ENCODE measurements at regions not wholly inside any gene's neighbourhood (a gene's known extent, or its start where the extent isn't known, plus 50 kb on each side); places are given as distances from the start of the nearest gene placed in this dataset.

DNA sequence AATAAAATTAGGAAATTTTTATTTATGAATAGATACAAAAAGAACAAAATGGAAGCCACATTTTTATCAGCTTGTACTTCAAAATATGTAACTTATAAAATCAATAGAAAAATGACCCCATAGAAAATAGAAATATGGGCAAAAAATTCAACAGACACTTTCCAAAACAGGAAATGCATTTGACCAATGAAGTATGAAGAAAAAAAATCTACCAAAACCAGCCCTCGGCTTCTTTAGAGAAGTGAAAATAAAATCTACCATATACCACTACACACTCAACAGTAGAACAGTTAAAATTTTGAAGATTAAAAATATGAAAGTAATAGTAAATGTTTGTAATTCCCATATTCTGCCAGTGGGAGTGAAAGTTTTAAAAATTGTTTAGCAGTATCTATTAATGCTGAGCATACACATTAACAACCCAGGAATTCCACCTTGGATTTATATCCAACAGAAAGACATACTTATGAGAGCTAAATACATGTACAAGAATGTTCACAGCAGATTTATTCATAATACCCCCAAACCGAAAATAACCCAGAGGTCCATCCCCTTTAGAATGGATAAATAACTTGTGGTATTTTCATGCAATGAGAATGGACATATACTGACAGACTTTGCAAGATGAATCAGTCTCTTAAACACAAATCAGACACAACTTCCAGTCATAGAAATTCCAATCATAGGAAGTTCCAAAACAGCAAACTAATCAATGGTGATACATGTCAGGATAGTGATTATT is 318.0 kb downstream of the FIGN start:
- no peak for FAIRE-seq
- intact Hi-C loops (cut with DNase I): no loop called here
- H3K9ac ChIP-seq (ENCODE audit: low read length in 3 of 3): no peak overlapping the region

GRCh38 chr2:163414121-163414520 is 321.7 kb downstream of the FIGN start:
- Histone ChIP-seq H3K4me3 (ENCODE audit: low read length in 3 of 3) (no peak overlapping the region), H3K9ac (ENCODE audit: low read length in 3 of 3) (no peak overlapping the region), H3K9me3 (ENCODE audit: control insufficient read depth in 2 of 3, insufficient read depth in 1 of 3, low read length in 3 of 3) (no peaks in the 10 kb centered on the region), H3K36me3 (ENCODE audit: control insufficient read depth in 2 of 3, insufficient read depth in 3 of 3, low read length in 3 of 3) (no peaks in the 10 kb centered on the region), H3K4me1 (ENCODE audit: control insufficient read depth in 2 of 3, insufficient read depth in 2 of 3, low read depth in 1 of 3, low read length in 3 of 3) (no peaks in the 10 kb centered on the region), H3K27ac (ENCODE audit: low read depth in 2 of 2, low read length in 2 of 2) (no peak overlapping the region), H3K27me3 (ENCODE audit: control insufficient read depth, insufficient read depth, low read length) (no peaks in the 10 kb centered on the region)
- DNase-seq (no peak), FAIRE-seq (no peak)
- TF ChIP-seq CTCF (IDR thresholded peaks at IDR 0.05; ENCODE audit: borderline replicate concordance, extremely low read depth, insufficient read depth): no peak
- intact Hi-C loops (cut with DNase I): no loop called here

More for the DNA sequence above, 318.0 kb downstream of the FIGN start:
- DNase-seq: no peak
- Histone ChIP-seq H3K9me3 (ENCODE audit: control insufficient read depth in 2 of 3, insufficient read depth in 1 of 3, low read length in 3 of 3) (no peaks in the 10 kb centered on the region), H3K4me1 (ENCODE audit: control insufficient read depth in 2 of 3, insufficient read depth in 2 of 3, low read depth in 1 of 3, low read length in 3 of 3) (no peaks in the 10 kb centered on the region), H3K27me3 (ENCODE audit: control insufficient read depth, insufficient read depth, low read length) (no peaks in the 10 kb centered on the region), H3K36me3 (ENCODE audit: control insufficient read depth in 2 of 3, insufficient read depth in 3 of 3, low read length in 3 of 3) (no peaks in the 10 kb centered on the region), H3K4me3 (ENCODE audit: low read length in 3 of 3) (no peak overlapping the region), H3K27ac (ENCODE audit: low read depth in 2 of 2, low read length in 2 of 2) (no peak overlapping the region)
- TF ChIP-seq CTCF (IDR thresholded peaks at IDR 0.05; ENCODE audit: borderline replicate concordance, extremely low read depth, insufficient read depth): no peak

DNA sequence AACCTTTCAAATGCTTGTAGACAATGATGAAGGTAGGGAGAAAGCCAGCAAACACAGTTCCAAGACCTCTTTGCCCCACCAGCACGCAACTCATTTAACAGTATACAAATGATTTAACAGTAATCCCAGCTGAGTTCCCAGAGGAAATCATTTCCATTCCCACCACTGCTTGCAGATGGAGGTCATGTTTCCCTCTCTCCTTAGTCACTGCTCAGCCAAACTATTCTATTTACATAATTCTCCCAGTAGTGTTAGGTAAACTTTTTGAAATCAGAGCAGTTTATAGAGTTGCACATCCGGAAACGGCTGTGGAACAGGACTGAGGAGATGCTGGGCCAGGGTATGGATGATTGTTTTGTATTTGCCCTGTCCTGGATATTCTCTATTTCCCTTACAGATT is 328.5 kb downstream of the FIGN start:
- intact Hi-C loops (cut with DNase I): no loop called here
- DNase-seq (no peak), FAIRE-seq (no peak)
- H3K4me1 ChIP-seq (ENCODE audit: control insufficient read depth in 2 of 3, insufficient read depth in 2 of 3, low read depth in 1 of 3, low read length in 3 of 3): no peaks in the 10 kb centered on the region
- H3K9ac ChIP-seq (ENCODE audit: low read length in 3 of 3): no peak overlapping the region
- no peaks in the 10 kb centered on the region for H3K27me3 ChIP-seq (ENCODE audit: control insufficient read depth, insufficient read depth, low read length)
- no peak overlapping the region for H3K27ac ChIP-seq (ENCODE audit: low read depth in 2 of 2, low read length in 2 of 2)
- H3K9me3 ChIP-seq (ENCODE audit: control insufficient read depth in 2 of 3, insufficient read depth in 1 of 3, low read length in 3 of 3): no peaks in the 10 kb centered on the region
- no peak overlapping the region for H3K4me3 ChIP-seq (ENCODE audit: low read length in 3 of 3)
- no peaks in the 10 kb centered on the region for H3K36me3 ChIP-seq (ENCODE audit: control insufficient read depth in 2 of 3, insufficient read depth in 3 of 3, low read length in 3 of 3)
- TF ChIP-seq CTCF (IDR thresholded peaks at IDR 0.05; ENCODE audit: borderline replicate concordance, extremely low read depth, insufficient read depth): no peak

DNA sequence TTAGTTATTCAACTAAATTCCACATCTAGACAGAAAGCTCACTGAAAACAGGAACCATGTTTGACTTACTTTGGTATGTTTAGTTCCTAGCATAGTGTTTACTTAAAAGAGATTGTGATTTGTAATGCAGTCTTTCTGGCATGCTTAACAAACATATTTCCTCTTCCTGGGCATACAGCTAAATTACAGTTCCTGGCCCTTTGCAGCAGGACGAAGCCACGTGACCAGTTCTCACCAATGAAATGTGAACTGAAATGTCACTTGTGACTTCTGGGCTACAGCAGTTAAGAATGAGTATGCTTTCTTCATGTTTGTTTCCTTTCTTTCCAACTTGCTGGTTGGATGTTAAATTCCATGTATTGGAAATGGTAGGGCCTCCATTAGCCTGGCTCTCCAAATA is 330.5 kb downstream of the FIGN start:
- Histone ChIP-seq H3K27ac (ENCODE audit: low read depth in 2 of 2, low read length in 2 of 2) (no peak overlapping the region), H3K4me1 (ENCODE audit: control insufficient read depth in 2 of 3, insufficient read depth in 2 of 3, low read depth in 1 of 3, low read length in 3 of 3) (no peaks in the 10 kb centered on the region), H3K36me3 (ENCODE audit: control insufficient read depth in 2 of 3, insufficient read depth in 3 of 3, low read length in 3 of 3) (no peaks in the 10 kb centered on the region), H3K27me3 (ENCODE audit: control insufficient read depth, insufficient read depth, low read length) (no peaks in the 10 kb centered on the region), H3K4me3 (ENCODE audit: low read length in 3 of 3) (no peak overlapping the region), H3K9me3 (ENCODE audit: control insufficient read depth in 2 of 3, insufficient read depth in 1 of 3, low read length in 3 of 3) (no peaks in the 10 kb centered on the region), H3K9ac (ENCODE audit: low read length in 3 of 3) (no peak overlapping the region)
- no peak for TF ChIP-seq CTCF (IDR thresholded peaks at IDR 0.05; ENCODE audit: borderline replicate concordance, extremely low read depth, insufficient read depth)
- intact Hi-C loops (cut with DNase I): no loop called here
- no peak for DNase-seq
- FAIRE-seq: no peak
